ENCODE measurements at regions not wholly inside any gene's neighbourhood (a gene's known extent, or its start where the extent isn't known, plus 50 kb on each side); places are given as distances from the start of the nearest gene placed in this dataset.

DNA sequence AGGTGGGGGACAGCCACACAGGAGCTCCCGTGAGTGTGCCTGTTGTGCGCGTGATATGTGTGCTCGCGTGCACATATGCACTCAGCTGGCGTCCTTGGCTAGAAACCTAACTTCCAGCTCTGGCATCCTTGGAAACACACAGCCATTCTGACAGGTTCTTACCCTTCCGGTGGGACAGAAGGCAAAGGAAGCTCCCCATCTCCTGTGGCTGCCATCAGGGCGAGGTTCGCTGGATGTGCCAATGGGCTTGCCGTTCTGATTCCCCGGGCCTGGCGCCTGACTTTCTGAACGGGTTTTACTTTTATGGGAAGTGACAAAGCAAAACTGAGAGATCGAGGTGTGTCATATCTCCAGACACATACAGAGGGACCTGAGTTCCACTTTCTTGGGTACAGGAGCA lies 124.7 kb downstream of the PAPOLA start:
- DNase-seq (ENCODE audit: insufficient read length, low spot score), result no peak
- FAIRE-seq, result no peak
- TF ChIP-seq, protein P1, sequence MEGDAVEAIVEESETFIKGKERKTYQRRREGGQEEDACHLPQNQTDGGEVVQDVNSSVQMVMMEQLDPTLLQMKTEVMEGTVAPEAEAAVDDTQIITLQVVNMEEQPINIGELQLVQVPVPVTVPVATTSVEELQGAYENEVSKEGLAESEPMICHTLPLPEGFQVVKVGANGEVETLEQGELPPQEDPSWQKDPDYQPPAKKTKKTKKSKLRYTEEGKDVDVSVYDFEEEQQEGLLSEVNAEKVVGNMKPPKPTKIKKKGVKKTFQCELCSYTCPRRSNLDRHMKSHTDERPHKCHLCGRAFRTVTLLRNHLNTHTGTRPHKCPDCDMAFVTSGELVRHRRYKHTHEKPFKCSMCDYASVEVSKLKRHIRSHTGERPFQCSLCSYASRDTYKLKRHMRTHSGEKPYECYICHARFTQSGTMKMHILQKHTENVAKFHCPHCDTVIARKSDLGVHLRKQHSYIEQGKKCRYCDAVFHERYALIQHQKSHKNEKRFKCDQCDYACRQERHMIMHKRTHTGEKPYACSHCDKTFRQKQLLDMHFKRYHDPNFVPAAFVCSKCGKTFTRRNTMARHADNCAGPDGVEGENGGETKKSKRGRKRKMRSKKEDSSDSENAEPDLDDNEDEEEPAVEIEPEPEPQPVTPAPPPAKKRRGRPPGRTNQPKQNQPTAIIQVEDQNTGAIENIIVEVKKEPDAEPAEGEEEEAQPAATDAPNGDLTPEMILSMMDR (IDR thresholded peaks at IDR 0.05; ENCODE audit: insufficient read depth, missing control alignments), result no peak

DNA sequence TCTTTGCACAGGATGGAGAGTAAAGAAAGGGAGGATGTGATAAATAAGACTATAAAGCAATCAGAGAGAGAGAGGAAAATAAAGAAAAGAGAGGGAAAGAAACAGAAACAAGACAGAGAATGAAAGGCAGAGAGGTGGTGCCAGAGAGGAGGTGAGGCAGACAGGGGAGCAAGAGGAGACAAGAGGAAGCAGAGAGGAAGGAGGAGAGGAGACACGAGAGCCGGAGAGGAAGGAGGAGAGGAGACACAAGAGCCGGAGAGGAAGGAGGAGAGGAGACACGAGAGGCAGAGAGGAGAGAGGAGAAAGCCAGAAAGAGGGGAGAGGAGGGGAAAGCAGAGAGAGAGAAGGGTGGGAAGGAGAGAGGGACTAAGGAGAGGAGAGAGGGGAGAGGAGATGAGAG lies 125.2 kb downstream of the PAPOLA start:
- DNase-seq (ENCODE audit: insufficient read length, low spot score), result no peak
- TF ChIP-seq, protein P1 (IDR thresholded peaks at IDR 0.05; ENCODE audit: insufficient read depth, missing control alignments), result no peak
- FAIRE-seq, result no peak

DNA sequence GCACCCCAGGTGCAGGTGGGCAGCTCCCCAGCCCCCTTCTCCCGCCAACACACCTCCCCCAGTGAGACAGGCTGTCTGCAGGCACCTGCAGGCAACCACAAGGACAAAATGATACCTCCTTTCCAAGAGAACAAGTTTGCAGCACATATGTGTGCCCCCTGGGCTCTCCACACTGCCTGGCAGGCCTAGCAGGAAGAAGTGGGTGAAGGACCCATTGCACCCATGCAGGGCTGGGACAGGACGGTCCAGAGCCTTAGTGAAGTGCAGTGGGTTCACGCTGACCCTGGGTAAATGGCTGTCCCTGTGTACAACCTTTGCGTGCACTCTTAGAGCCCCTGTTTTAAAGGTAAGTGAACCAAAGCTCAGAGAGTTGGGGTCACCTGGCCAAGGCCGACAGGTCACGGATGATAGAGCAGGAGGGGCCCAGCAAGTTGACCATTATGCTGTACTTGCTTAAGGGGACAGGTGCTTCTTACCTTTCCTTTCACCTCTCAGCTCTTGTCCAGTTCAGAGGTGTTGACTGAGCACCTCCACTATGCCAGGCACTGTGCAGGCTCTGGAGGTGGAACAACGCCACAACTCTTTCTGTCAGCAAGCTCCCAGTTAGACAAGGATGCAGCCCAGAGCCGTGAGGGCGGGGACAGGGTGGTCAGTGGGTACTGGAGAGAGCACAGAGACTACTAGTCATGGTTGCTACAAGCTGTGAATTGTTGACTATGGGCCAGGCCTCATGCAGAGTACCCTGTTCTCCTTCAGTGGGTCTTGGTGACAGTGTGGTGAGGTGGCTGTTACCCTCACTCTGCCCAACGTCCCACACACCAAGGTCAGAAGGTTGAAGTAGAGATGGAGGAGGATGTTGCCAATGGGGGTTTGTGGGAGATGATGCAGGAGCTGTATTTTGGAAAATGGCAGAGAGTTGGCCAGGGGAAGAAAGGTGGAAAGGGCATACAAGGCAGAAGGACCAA lies 125.9 kb downstream of the PAPOLA start:
- no peak for FAIRE-seq
- TF ChIP-seq, protein P1 (IDR thresholded peaks at IDR 0.05; ENCODE audit: insufficient read depth, missing control alignments), result no peak
- DNase-seq (ENCODE audit: insufficient read length, low spot score), result no peak

DNA sequence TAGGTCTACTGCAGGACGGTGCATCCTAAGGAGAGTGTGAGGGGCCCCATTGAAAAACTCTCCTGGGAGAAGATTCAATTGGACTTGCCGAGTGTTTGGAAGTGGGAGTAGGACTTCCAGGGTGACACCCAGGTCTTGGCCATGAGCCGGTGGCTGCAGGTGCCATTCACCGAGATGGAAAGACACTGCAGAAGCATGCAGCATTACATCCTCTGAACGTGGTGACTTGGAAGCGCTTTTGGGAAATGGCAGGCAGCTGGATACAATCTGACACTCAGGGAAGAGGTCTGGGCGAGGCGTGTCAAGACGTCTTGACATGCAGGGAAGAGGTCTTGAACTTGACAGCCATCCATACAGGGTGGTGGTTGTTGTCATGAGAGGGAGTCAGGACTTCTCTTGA lies 126.9 kb downstream of the PAPOLA start:
- DNase-seq (ENCODE audit: insufficient read length, low spot score) (no peak), FAIRE-seq (no peak)
- TF ChIP-seq, protein P1 (IDR thresholded peaks at IDR 0.05; ENCODE audit: insufficient read depth, missing control alignments), result no peak

DNA sequence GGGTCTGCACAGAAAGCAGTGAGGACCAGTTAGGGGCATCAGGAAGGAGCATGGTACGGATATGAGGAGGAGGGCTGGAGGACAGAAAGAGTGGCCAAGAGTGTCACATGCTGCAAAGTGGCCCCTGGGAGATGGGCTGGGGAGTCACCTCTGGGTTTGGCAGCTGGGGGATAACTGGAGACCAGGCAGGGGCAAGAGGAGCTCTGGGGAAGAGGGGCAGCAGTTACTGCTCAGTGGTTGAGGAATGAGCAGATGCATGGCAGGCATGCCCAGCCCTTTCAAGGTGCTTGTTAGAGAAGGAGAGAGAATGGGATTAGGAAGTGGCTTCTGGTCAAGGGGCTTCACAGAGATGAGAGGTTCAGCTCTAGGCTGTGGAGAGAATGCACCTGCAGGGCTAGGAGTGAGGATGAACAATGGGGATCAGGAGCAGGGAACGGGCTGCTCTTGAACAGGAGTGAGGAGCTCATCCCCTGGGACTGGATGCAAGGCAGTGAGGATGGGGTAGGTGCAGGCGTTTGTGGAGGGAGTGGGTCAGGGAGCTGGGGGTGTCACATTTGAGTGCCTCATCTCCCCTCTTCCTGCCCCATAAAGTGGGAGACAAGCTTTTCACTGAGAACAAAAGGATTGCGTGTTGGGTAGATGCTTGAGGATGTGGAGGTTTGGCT lies 127.5 kb downstream of the PAPOLA start:
- TF ChIP-seq, protein P1 (IDR thresholded peaks at IDR 0.05; ENCODE audit: insufficient read depth, missing control alignments), result no peak
- no peak for FAIRE-seq
- no peak for DNase-seq (ENCODE audit: insufficient read length, low spot score)

DNA sequence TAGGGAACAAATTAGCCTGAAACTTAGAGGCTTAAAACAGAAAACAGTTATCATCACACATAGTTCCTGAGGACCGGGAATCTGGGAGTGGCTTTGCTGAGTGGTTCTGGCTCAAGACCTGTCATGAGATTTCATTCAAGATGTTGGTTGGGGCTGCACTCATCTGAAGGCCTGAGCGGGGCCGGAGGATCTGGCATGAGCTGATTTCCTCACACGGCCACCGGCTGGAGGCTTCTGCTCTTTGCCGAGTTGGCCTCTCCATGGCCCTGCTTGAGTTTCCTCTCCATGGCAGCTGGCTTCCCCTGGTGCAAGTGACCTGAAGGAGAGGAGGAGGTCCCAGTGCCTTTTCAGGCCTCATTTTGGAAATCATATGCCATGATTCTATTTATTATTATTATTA lies 128.1 kb downstream of the PAPOLA start:
- FAIRE-seq (no peak), DNase-seq (ENCODE audit: insufficient read length, low spot score) (no peak)
- TF ChIP-seq, protein P1 (IDR thresholded peaks at IDR 0.05; ENCODE audit: insufficient read depth, missing control alignments), result no peak

DNA sequence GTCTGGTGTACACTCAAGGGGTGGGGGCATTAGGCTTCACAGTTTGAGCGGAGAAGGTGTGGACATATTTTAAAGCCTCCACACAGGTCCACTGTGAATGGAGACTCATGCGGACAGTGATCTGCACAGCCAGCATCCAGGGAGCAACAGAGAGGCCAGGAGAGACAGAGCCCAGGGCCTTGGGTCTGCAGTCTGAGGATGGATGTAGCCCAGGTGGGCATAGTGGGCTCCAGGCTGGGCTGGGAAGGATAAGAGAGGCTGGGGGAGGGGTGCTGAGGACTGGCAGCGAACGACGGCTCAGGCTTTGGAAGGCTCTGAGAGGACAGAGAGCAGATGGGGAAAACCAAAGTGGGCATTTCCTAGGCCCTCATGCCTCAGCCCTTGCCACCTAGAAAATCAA lies 128.8 kb downstream of the PAPOLA start:
- DNase-seq (ENCODE audit: insufficient read length, low spot score), result no peak
- TF ChIP-seq, protein P1 (IDR thresholded peaks at IDR 0.05; ENCODE audit: insufficient read depth, missing control alignments), result no peak
- no peak for FAIRE-seq

Data from D721Med (cell line).